ENCODE measurements at regions not wholly inside any gene's neighbourhood (a gene's known extent, or its start where the extent isn't known, plus 50 kb on each side); places are given as distances from the start of the nearest gene placed in this dataset.
A peak's percentile ranks its signal among the peaks of the same experiment; 100 is the strongest.

- Mint-ChIP-seq H3K9me3 (no peaks in the 10 kb centered on the region), H3K27ac (no peak overlapping the region), H3K36me3 (ENCODE audit: low read depth) (no peaks in the 10 kb centered on the region), H3K27me3 (peaks cover 23% of the 10 kb centered on the region), H3K4me3 (no peak overlapping the region), H3K4me1 (peaks cover 11% of the 10 kb centered on the region)
- DNase-seq (peak; percentile 88), ATAC-seq (no peak)
Observed at GRCh38 chr6:41424370-41425058, 89.1 kb downstream of the NCR2 start.

DNA sequence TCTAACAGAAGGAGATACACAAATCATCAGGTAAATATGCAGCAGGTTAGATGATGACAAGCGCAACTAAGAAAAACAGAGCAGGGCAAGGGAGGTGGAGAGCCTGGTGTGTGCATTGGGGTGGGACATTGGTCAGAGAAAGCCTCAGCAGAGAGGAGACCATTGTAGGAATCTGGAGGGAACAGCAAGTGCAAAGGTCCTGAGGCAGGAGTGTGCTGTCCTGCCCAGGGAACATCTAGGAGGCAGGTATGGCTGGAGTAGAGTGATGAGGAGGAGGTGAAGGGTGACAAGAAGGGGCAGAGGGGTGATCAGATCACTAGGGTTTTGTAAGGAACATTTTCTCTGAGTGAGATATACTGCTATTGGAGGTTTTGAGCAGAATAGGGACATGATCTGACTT, 90.1 kb downstream of the NCR2 start:
- Mint-ChIP-seq H3K4me3 (no peak overlapping the region), H3K27me3 (peaks cover 27% of the 10 kb centered on the region), H3K4me1 (peaks cover 17% of the 10 kb centered on the region), H3K27ac (no peak overlapping the region), H3K9me3 (no peaks in the 10 kb centered on the region), H3K36me3 (ENCODE audit: low read depth) (no peaks in the 10 kb centered on the region)
- DNase-seq (no peak), ATAC-seq (no peak)

DNA sequence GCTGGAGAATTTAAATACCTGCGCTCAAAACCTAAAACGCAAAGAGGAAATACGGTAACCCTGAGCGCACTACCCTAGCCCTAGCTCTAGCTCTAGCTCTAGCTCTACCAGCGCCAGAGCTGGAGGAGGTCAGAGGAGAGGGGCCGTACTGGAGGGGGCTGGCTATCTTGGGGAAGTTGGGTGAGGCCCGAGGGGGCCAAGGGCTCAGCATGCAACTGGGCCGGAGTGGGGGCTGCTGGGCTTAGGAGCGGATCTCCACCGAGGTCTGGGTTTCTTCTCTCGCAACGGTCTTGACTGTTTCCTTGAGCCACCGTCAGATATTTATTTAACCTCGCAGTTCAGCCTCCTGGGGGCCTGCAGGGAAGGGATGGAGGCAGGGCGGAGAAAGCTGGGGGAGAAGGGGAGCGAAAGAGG, 91.0 kb downstream of the NCR2 start:
- no peak for ATAC-seq
- H3K9me3 Mint-ChIP-seq: no peaks in the 10 kb centered on the region
- H3K27me3 Mint-ChIP-seq: peaks cover 34% of the 10 kb centered on the region
- no peak overlapping the region for H3K4me3 Mint-ChIP-seq
- no peak overlapping the region for H3K27ac Mint-ChIP-seq
- H3K4me1 Mint-ChIP-seq: peaks cover 17% of the 10 kb centered on the region
- H3K36me3 Mint-ChIP-seq (ENCODE audit: low read depth): no peaks in the 10 kb centered on the region
- DNase-seq: no peak

- Mint-ChIP-seq H3K36me3 (ENCODE audit: low read depth) (no peaks in the 10 kb centered on the region), H3K4me1 (peaks cover 17% of the 10 kb centered on the region), H3K4me3 (no peak overlapping the region), H3K27me3 (peaks cover 39% of the 10 kb centered on the region), H3K27ac (no peak overlapping the region), H3K9me3 (no peaks in the 10 kb centered on the region)
- ATAC-seq: no peak
- no peak for DNase-seq
Observed at GRCh38 chr6:41426888-41427641, 91.7 kb downstream of the NCR2 start.

- Mint-ChIP-seq H3K27me3 (peaks cover 38% of the 10 kb centered on the region), H3K9me3 (no peaks in the 10 kb centered on the region), H3K27ac (no peak overlapping the region), H3K4me3 (no peak overlapping the region), H3K36me3 (ENCODE audit: low read depth) (no peaks in the 10 kb centered on the region), H3K4me1 (peaks cover 17% of the 10 kb centered on the region)
- peak; percentile 31 for DNase-seq
- peak; percentile 25 for ATAC-seq
Observed at GRCh38 chr6:41427642-41428335, 92.4 kb downstream of the NCR2 start.

- no peak overlapping the region for H3K27ac Mint-ChIP-seq
- ATAC-seq: no peak
- peak overlapping the region; percentile 61 for H3K4me3 Mint-ChIP-seq
Observed at GRCh38 chr6:41428336-41428995, 93.1 kb downstream of the NCR2 start.

GRCh38 chr6:41428996-41429421, 93.6 kb downstream of the NCR2 start:
- Mint-ChIP-seq H3K4me3 (peak overlapping the region; percentile 61), H3K4me1 (peaks cover 17% of the 10 kb centered on the region)
- DNase-seq: peak; percentile 67

More at GRCh38 chr6:41428336-41428995, 93.1 kb downstream of the NCR2 start:
- Mint-ChIP-seq H3K27me3 (peaks cover 34% of the 10 kb centered on the region), H3K9me3 (no peaks in the 10 kb centered on the region), H3K36me3 (ENCODE audit: low read depth) (no peaks in the 10 kb centered on the region), H3K4me1 (peaks cover 17% of the 10 kb centered on the region)
- DNase-seq: no peak

DNA sequence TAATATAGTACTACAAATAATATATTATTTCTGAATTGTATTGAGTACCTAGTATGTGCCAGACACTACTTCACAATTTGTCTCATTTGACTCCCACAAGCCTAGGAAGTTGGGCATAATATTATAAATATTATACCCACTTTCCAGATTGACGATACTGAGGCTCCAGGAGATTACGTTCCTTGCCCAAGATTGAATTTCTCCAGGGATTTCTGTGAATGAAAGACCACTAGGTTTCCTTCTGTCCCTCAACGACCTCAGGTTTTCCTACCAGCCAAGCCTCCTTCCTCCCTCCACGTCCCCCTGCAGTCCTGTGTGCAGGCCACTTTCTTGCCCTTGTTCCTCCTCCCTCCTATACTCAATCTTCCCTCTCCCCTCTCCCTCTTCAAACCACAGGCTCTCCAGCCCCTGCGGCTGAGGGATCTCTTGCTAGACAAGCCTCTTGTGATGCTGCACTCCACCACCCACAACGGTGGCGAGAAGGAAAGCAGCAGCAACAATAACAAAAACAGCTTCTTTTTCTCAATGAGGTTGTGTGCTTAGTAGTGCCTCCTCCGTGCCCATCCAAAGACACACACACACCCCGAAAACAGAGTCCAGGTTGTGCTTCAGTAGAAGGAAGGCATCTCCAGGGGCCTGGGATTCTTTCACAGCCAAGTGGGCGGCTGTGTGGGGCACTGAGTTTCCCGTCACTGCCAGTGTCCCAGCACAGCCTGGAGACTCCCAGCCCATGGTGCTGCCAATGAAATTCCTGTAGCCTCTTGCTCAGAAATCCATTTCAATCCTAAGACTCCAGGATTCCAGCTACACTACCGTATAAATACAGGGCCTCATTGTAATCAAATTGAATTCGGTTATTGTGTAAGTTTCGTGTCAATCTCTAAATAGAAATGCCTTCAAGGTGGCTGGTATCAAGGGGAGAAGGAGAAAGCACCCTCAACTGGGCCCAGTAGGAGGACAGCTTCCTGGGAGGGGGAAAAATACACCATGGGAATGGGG, 94.4 kb downstream of the NCR2 start:
- Mint-ChIP-seq H3K4me3 (no peak overlapping the region), H3K9me3 (no peaks in the 10 kb centered on the region), H3K27me3 (peaks cover 36% of the 10 kb centered on the region), H3K4me1 (peaks cover 17% of the 10 kb centered on the region), H3K27ac (no peak overlapping the region), H3K36me3 (ENCODE audit: low read depth) (no peaks in the 10 kb centered on the region)
- DNase-seq (no peak), ATAC-seq (no peak)

More at GRCh38 chr6:41428996-41429421, 93.6 kb downstream of the NCR2 start:
- peaks cover 33% of the 10 kb centered on the region for H3K27me3 Mint-ChIP-seq
- H3K36me3 Mint-ChIP-seq (ENCODE audit: low read depth): no peaks in the 10 kb centered on the region
- no peak overlapping the region for H3K27ac Mint-ChIP-seq
- peak; percentile 91 for ATAC-seq
- no peaks in the 10 kb centered on the region for H3K9me3 Mint-ChIP-seq

GRCh38 chr6:41430875-41431274, 95.5 kb downstream of the NCR2 start:
- Mint-ChIP-seq H3K4me3 (no peak overlapping the region), H3K9me3 (no peaks in the 10 kb centered on the region), H3K27me3 (peaks cover 37% of the 10 kb centered on the region), H3K27ac (no peak overlapping the region), H3K4me1 (peaks cover 17% of the 10 kb centered on the region), H3K36me3 (ENCODE audit: low read depth) (no peaks in the 10 kb centered on the region)
- DNase-seq (no peak), ATAC-seq (no peak)

- Mint-ChIP-seq H3K9me3 (no peaks in the 10 kb centered on the region), H3K4me1 (peaks cover 17% of the 10 kb centered on the region), H3K36me3 (ENCODE audit: low read depth) (no peaks in the 10 kb centered on the region), H3K4me3 (no peak overlapping the region), H3K27ac (no peak overlapping the region), H3K27me3 (peaks cover 37% of the 10 kb centered on the region)
- DNase-seq: no peak
- ATAC-seq: no peak
Observed at GRCh38 chr6:41432280-41432679, 96.9 kb downstream of the NCR2 start.

GRCh38 chr6:41434803-41435481, 99.5 kb downstream of the NCR2 start:
- Mint-ChIP-seq H3K27ac (no peak overlapping the region), H3K36me3 (ENCODE audit: low read depth) (no peaks in the 10 kb centered on the region), H3K9me3 (no peaks in the 10 kb centered on the region), H3K27me3 (peaks cover 28% of the 10 kb centered on the region), H3K4me3 (no peak overlapping the region), H3K4me1 (peaks cover 9% of the 10 kb centered on the region)
- no peak for ATAC-seq
- DNase-seq: no peak

DNA sequence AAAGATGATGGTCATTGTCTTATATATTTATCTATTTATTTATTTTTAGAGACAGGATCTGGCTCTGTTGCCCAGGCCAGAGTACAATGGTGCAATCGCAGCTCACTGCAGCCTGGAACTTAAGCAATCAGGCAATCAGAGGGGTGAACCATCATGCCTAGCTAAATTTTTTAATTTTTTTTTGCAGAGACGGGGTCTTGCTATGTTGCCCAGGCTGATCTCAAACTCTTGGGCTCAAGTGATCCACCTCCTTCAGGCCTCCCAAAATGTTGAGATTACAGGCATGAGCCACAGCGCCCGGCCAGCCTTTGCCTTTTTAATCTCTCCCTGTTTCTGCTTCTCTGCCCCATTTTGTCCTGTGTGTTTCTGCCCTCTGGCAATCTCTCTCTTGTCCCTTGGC, 102.2 kb downstream of the NCR2 start:
- Mint-ChIP-seq H3K4me3 (no peak overlapping the region), H3K36me3 (ENCODE audit: low read depth) (no peaks in the 10 kb centered on the region), H3K27me3 (peaks cover 12% of the 10 kb centered on the region), H3K4me1 (peaks cover 32% of the 10 kb centered on the region), H3K27ac (no peak overlapping the region), H3K9me3 (no peaks in the 10 kb centered on the region)
- no peak for ATAC-seq
- DNase-seq: no peak

DNA sequence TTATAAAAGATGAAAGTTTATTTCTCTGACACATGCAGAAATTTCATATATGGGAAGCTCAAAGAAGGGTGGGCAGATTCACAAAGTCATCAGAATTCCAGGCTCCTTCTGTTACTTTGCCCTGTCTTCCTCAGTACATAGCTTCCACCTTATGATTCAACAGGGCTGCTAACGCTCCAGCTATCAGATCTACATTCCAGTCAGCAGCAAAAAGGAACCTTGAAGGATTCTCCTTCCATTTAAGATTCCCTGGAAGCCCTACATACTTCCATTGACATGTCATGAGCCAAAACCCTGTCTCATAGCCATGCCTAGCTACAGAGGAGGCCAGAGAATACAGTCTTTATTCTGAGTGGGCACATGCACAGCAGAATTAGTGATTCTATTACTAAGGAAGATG, 103.3 kb downstream of the NCR2 start:
- Mint-ChIP-seq H3K36me3 (ENCODE audit: low read depth) (no peaks in the 10 kb centered on the region), H3K27me3 (peaks cover 13% of the 10 kb centered on the region), H3K9me3 (no peaks in the 10 kb centered on the region), H3K4me3 (no peak overlapping the region), H3K27ac (no peak overlapping the region), H3K4me1 (peaks cover 33% of the 10 kb centered on the region)
- DNase-seq: no peak
- no peak for ATAC-seq
